MCF 10A (cell line): ENCODE measurements at regions not wholly inside any gene's neighbourhood (a gene's known extent, or its start where the extent isn't known, plus 50 kb on each side); places are given as distances from the start of the nearest gene placed in this dataset.

Experiments used
- BruUV-seq: library from RNA; stranded (reverse); fragments of 400-500 nt; replicated peaks from 2 replicates; lab custom pipeline; 2021; lab: Mats Ljungman, UMichigan
- CTCF ChIA-PET: fragments of 300-600 bp; sonication (Branson Sonifier 250); formaldehyde crosslinking; extraction: SDS; loops from one replicate; lab custom pipeline; 2021; ENCODE audit warnings: antibody characterized with exemption, inconsistent platforms; lab: Yijun Ruan, JAX
- POLR2A ChIA-PET: fragments of 300-600, 350-650 bp; sonication (Branson Sonifier 250); formaldehyde crosslinking; extraction: SDS; loops from one replicate; lab custom pipeline; 2020; ENCODE audit warnings: antibody characterized with exemption, inconsistent platforms; lab: Yijun Ruan, JAX
- DNase-seq: peaks from one replicate; pipeline ENCODE4 v3.0.0-alpha.2; 2018; ENCODE audit not compliant: unreplicated experiment
- H3K27ac Mint-ChIP-seq: one replicate; pipeline ENCODE4 v1.8.0; 2022; ENCODE audit warnings: mild to moderate bottlenecking, low read depth, mixed read lengths; ENCODE audit not compliant: unreplicated experiment
- H3K27me3 Mint-ChIP-seq: one replicate; pipeline ENCODE4 v1.8.0; 2022; ENCODE audit warnings: mixed read lengths; ENCODE audit not compliant: insufficient read depth, unreplicated experiment
- H3K36me3 Mint-ChIP-seq: one replicate; pipeline ENCODE4 v1.8.0; 2022; ENCODE audit warnings: mild to moderate bottlenecking, moderate library complexity, mixed read lengths; ENCODE audit not compliant: insufficient read depth, unreplicated experiment
- H3K4me1 Mint-ChIP-seq: one replicate; pipeline ENCODE4 v1.8.0; 2022; ENCODE audit warnings: mixed read lengths; ENCODE audit not compliant: insufficient read depth, unreplicated experiment
- H3K4me3 Mint-ChIP-seq: one replicate; pipeline ENCODE4 v1.8.0; 2022; ENCODE audit warnings: mild to moderate bottlenecking, moderate library complexity, mixed read lengths; ENCODE audit not compliant: unreplicated experiment
- H3K9me3 Mint-ChIP-seq: one replicate; pipeline ENCODE4 v1.8.0; 2022; ENCODE audit warnings: mixed read lengths; ENCODE audit not compliant: unreplicated experiment
- CTCF ChIP-seq: fragments of 200-600 bp; IDR thresholded peaks from one replicate; pipeline ENCODE4 v1.8.0; 2022; ENCODE audit warnings: antibody characterized with exemption, mild to moderate bottlenecking; ENCODE audit not compliant: unreplicated experiment
- intact Hi-C: fragments of 100-400 bp; cut with micrococcal nuclease; formaldehyde crosslinking; loops from 2 replicates; pipeline ENCODE4 v1.14.1; 2022

- no peaks in the 10 kb centered on the region for H3K4me1 Mint-ChIP-seq
- POLR2A ChIA-PET = no interaction called here
- H3K9me3 Mint-ChIP-seq = no peaks in the 10 kb centered on the region
- CTCF ChIA-PET = interaction anchor here (0.6 kb wide), 1 partner anchor 236 kb away, joined by 4 read pairs; no protein-coding TSS in a partner anchor
- TF ChIP-seq CTCF = no peak
- BruUV-seq = no TSS peak
- H3K27ac Mint-ChIP-seq = no peak overlapping the region
- intact Hi-C loops = no loop called here
- H3K4me3 Mint-ChIP-seq = no peak overlapping the region
- no peak for DNase-seq
- no peaks in the 10 kb centered on the region for H3K36me3 Mint-ChIP-seq
- no peaks in the 10 kb centered on the region for H3K27me3 Mint-ChIP-seq
Observed at GRCh38 chr22:47396105-47396504, 633.7 kb downstream of the TBC1D22A start.

- no peaks in the 10 kb centered on the region for H3K27me3 Mint-ChIP-seq
- no TSS peak for BruUV-seq
- CTCF ChIA-PET = no interaction called here
- H3K9me3 Mint-ChIP-seq = no peaks in the 10 kb centered on the region
- intact Hi-C loops = no loop called here
- TF ChIP-seq CTCF = no peak
- no peak overlapping the region for H3K27ac Mint-ChIP-seq
- DNase-seq = no peak
- no peak overlapping the region for H3K4me3 Mint-ChIP-seq
- H3K4me1 Mint-ChIP-seq = no peaks in the 10 kb centered on the region
- POLR2A ChIA-PET = no interaction called here
- no peaks in the 10 kb centered on the region for H3K36me3 Mint-ChIP-seq
Observed at GRCh38 chr22:47395481-47395880, 633.0 kb downstream of the TBC1D22A start.

- H3K27ac Mint-ChIP-seq = no peak overlapping the region
- ChIA-PET POLR2A (no interaction called here), CTCF (no interaction called here)
- no peaks in the 10 kb centered on the region for H3K9me3 Mint-ChIP-seq
- H3K4me3 Mint-ChIP-seq = no peak overlapping the region
- DNase-seq = no peak
- TF ChIP-seq CTCF = no peak
- H3K4me1 Mint-ChIP-seq = no peaks in the 10 kb centered on the region
- intact Hi-C loops = no loop called here
- no peaks in the 10 kb centered on the region for H3K27me3 Mint-ChIP-seq
- H3K36me3 Mint-ChIP-seq = no peaks in the 10 kb centered on the region
- no TSS peak for BruUV-seq
Observed at GRCh38 chr22:47394504-47395440, 632.3 kb downstream of the TBC1D22A start.

GRCh38 chr22:47393191-47393590, 630.7 kb downstream of the TBC1D22A start:
- ChIA-PET POLR2A (no interaction called here), CTCF (no interaction called here)
- no TSS peak for BruUV-seq
- no peak for DNase-seq
- Mint-ChIP-seq H3K36me3 (no peaks in the 10 kb centered on the region), H3K4me1 (no peaks in the 10 kb centered on the region), H3K4me3 (no peak overlapping the region), H3K27me3 (no peaks in the 10 kb centered on the region), H3K9me3 (no peaks in the 10 kb centered on the region), H3K27ac (no peak overlapping the region)
- TF ChIP-seq CTCF = no peak
- intact Hi-C loops = no loop called here
